T-helper 2 cell (primary cell): ENCODE measurements at regions not wholly inside any gene's neighbourhood (a gene's known extent, or its start where the extent isn't known, plus 50 kb on each side); places are given as distances from the start of the nearest gene placed in this dataset.
"Not testable (repeated sequence)": the region's sequence is repeated elsewhere in the genome, so short reads cannot be mapped to it uniquely, and the experiment has no call there.

Experiments
- DNase-seq, 5 experiments: peaks; one replicate each; pipeline versions ENCODE4 v3.0.0 to v3.0.0-alpha.2; 2012 to 2022

DNA sequence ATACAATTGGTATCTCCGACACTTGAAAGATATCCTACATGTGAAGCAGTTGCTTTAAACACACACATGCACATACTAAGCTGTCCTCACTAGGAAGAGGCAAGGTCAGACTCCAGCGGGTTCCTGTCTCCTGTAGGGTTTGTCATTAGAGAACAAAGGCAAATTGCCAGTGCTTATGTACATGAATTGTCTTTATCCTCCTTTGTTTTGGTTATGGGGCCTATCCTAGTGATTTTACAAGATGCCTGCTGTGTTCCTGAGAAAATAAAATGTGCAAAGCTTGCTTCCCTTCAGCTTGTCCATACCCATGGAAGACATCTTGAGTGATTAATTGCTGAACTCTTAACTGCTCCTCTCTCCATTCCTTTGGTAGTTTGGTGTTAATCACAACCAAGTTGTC is 86.7 kb upstream of the SLC39A10 start:
- no peak for DNase-seq

DNA sequence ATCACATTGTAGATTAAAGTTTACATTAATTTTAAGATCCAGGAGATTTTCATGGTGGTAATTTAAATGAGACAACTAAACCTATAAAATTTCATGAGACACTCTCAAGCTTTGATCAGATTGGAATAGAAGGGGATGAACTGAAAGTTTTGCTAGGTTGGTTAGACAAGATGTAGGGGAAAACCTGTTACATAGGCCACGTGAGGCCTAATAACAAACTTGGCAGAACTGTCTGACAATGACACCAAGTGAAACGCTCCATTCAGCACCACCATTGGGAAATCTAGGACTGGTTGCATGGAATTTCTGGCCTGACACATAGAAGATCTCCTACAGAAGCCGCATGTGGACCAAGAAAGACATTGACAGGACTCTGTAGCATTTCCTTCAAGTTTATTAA is 87.8 kb upstream of the SLC39A10 start:
- no peak for DNase-seq

DNA sequence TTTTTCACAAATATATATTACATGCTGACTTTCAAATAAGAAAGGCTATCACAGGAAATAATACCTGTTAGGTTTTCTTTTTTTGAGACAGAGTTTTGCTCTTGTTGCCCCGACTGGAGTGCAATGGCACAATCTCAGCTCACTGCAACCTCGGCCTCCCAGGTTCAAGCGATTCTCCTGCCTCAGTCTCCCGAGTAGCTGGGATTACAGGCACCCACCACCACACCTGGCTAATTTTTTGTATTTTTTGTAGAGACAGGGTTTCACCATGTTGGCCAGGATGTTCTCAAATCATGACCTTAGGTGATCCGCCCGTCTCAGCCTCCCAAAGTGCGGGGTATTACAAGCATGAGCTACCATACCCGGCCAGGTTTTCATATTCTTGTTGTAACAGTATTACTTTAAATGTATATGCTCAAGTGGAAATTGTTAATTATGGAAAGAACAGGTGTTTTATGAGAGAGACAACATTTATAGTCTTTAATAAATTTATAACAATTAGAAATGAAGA is 92.3 kb upstream of the SLC39A10 start:
- peak in 1 of 5 experiments; percentile 60 for DNase-seq

DNA sequence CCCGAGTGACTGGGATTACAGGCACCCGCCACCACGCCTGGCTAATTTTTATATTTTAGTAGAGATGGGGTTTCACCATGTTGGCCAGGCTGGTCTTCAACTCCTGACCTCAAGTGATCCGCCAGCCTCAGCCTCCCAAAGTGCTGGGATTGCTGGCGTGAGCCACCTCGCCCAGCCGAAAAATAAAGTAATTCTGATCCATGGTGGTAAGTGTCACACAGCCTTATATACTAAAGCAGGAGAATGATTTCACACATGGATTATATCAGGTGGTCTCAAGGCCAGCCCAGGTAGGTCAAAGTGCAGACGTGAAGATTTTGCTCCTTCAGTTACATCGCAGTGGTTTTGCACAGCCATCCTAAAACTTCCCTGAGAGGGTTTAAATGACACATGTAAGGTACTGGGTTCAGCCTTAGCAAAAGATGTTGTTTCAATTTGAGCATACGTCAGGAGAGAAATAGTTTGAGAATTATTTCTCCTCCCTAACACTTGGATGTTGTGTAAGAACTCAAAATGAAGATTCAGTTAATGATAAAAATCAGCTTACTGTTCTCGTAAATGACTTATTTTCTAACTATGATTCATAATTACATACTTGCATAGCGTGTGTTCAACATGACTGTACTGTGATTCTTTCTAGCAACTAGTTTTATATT is 93.0 kb upstream of the SLC39A10 start:
- peak in 1 of 5 experiments; percentile 93 for DNase-seq

DNA sequence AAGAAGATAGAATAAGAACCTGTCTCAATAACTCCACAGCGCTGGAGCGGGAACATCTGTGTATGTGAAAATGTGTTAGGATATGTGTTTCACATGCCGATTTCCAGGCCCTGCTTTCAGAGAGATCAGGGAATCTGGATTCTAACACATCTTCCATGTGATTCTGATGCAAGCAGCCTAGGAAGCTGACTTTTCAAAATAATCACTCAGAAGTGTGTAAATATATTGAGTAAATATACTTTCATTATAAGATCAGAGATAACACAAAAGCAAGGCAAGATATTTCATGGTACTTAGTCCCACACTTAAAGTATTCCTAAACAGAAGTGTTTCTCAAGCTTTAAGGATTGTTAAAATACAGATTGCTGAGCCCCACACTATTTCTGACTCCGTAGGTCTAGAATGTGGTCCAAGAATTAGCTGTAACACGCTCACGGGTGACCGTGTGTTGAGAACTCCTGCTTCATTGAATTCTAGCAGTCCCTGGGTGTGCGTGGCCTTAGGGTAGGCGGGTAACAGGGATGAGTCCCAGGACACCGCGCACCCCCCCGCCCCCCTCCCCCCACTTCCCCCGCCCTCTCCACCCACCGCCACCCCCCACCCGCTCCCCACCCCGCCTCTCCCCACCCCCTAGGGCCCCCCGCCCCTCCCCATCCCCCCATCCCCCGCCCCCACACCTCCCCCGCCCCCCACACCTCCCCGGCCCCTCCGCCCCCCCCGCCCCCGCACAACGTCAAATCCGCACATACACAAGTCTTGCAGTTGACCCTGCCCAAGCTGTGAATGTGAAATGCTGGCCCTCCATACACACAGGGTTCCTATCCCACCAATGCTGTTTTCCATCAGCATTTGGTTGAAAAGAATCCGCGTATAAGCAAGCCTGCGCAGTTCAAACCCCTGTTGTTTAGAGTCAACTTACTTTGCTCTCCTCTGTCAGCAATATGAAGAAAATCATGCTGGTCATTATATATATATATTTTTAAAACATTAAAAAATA is 94.2 kb upstream of the SLC39A10 start:
- DNase-seq = peak in 1 of 5 experiments; percentile 59

DNA sequence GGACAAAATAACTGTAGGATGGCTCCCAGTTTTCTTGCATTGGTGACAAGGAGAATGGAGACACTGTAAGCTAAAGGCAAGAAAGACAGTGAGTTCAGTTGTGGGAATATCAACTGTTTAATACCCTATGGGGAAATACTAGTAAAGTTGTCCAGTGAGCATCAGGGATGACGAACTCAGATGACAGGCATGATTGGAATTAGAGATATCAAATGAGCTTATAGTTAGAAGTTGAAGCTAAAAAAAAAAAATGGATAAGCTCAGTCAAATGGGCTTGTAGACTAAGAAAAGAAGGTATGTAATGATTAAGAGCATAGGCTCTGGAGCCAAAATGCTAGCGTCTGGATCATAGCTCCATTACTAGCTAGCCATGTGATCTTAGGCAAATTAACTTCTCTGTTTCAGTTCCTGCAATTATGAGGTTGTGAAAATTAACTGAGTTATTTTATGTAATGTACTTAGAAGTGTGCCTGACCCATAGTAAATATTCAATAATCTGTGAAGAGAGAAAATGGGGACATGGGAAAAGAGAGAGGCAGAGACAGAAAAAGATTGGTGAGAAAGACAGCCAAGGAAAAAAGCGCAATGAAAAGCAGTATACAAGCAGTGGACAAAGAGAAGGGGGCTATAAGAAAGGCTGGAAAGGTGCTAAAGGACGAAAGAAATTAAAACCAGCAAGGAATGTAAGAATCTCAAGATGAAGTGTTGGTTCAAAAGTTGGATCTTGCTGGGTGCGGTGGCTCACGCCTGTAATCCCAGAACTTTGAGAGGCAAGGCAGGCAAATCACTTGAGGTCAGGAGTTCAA is 95.7 kb upstream of the SLC39A10 start:
- peak in 1 of 5 experiments; percentile 40 for DNase-seq

DNA sequence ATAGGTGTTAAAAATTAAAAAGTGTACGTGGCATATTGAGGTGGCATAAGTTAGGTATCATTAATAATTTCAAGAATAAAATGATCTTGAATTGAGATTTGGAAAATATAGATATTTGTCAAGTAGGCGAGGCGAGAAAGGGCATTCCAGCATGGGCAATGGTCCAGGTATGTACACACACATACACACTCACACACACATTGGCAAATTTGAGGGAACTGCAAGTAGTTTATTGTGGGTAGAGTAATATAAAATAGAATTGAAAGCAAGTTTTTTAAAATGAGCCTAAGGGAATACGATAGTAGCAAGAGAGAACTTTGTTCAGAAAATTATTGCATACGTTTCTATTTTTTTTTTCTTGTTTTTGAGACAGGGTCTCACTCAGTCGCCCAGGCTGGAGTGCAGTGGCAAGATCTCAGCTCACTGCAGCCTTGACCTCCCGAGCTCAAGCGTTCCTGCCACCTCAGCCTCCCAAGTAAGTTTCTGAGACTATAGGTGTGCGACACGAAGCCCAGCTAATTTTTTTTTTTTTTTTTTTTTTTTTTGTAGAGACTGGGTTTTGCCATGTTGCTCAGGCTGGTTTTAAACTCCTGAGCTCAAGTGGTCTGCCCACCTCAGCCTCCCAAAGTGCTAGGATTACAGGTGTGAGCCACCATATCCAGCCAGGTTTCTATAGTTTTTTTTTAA is 96.7 kb upstream of the SLC39A10 start:
- peak in 1 of 5 experiments; percentile 56 for DNase-seq

DNA sequence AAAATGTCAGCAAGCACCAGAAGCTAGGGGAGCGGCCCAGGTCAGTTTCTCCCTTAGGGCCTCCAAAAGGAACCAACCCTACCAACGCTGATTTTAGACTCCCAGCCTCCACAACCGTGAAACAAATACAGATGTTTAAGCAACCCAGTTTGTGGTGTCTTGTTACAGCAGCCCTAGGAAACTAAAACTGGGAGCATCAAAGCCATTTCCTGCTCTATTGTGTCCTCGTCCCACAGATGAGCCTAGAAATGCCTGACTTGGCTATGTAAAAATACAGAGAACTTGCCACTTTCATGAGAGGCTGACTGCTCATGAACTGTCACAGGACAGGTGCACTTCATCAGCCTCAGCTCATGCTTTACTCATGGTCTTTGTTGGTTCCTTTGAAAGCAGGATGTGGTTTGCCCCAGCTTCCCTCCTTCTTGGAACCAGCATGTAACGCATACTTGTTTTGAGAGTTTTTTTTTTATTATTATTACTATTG is 97.6 kb upstream of the SLC39A10 start:
- peak in 4 of 5 experiments; percentile 54 to 99 (median 74) for DNase-seq

DNA sequence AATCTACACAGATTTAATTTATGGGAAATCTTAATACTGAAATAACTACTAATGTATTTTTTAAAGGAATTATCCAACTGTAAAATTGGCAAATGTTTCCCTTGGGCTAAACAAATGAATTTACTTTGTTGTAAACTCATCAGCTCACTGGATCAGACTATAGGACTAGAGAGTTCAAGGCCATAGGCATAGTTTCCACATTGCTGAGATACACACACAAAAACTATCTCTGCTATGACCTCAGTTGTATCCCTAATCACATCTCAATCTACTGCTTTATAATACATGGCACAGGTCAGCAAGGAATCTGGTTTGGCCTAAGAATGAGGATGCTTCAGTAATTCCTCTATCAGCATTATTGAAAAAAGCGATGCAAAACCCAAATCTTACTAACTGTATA is 101.1 kb upstream of the SLC39A10 start:
- DNase-seq = no peak

DNA sequence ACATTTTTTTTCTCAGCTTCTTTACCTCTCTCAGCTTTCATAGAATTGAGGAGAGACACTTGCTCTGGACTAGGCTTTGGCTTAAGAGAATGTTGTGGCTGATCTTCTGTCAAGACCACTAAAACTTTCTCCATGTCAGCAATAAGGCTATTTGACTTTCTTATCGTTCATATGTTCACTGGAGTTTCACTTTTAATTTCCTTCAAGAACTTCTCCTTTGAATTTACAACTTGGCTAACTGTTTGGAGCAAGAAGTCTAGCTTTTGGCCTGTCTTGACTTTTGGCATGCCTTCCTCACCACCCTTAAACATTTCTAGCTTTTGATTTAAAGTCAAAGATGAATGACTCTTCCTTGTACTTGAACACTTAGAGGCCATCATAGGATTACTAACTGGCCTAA is 104.4 kb upstream of the SLC39A10 start:
- no peak for DNase-seq

DNA sequence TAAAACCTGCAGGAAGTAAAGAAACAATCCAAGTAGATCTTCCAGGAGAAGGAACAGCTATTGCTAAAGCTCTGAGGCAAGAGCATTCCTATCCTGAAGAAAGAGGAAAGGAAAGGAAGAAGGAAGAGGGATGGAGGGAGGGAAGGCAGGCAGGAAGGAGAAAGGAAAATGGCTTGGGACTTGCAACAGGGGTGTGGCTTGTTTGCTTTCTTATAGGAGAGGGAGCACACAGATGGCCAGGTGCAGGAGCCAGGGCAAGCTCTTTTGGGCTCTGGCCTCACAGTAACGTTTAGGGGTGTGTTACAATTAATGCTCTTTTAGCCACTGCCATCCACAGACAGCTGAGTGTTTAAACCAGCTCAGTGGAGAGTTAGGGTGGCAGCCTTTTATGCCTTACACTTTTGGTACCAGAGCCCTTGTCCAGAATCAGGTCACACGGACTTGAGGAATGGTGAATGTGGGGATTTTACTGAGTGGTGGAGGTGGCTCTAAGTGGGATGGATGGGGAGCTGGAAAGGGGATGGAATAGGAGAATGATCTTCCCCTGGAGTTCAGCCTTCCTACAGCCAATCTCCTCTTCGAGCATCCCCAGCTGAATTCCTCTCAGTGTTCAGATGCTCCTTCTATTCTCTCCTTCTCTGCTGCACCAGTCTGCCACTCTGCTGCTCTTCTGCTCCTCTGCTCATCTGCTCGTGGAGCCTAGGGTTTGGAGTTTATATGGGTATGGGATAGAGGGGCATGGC is 108.7 kb upstream of the SLC39A10 start:
- no peak for DNase-seq

DNA sequence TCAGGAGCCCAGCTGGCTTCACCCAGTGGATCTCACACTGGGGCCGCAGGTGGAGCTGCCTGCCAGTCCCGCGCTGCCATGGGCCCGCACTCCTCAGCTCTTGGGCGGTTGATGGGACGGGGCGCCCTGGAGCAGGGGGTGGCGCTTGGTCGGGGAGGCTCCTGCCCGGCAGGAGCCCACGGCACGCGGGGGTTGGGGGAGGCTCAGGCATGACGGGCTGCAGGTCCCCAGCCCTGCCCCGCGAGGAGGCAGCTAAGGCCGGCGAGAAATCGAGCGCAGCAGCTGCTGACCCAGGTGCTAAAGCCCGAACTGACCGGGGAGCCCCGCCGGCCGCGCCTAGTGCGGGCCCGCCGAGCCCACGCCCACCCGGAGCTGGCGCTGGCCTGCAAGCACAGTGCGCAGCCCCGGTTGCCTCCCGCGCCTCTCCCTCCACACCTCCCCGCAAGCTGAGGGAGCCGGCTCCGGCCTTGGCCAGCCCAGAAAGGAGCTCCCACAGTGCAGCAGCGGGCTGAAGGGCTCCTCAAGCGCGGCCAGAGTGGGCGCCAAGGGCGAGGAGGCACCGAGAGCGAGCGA is 109.7 kb upstream of the SLC39A10 start:
- DNase-seq = not testable (repeated sequence)

DNA sequence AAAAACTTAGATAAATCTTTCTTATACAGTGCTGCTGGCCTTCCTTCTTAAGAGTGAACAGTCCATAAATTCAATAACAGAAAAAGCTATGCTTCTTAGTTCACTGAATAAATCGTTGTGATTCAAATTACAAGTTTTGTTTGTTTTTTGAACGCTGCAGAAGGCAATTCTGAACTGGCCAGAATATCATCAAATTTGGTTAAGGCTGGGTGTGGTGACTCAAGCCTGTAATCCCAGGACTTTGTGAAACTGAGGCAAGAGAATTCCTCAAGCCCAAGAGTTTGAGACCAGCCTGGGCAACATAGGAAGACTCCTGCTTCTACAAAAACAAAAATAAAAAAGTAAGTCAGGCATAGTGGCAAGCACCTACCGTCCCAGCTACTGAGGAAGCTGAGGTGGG is 111.2 kb upstream of the SLC39A10 start:
- no peak for DNase-seq

DNA sequence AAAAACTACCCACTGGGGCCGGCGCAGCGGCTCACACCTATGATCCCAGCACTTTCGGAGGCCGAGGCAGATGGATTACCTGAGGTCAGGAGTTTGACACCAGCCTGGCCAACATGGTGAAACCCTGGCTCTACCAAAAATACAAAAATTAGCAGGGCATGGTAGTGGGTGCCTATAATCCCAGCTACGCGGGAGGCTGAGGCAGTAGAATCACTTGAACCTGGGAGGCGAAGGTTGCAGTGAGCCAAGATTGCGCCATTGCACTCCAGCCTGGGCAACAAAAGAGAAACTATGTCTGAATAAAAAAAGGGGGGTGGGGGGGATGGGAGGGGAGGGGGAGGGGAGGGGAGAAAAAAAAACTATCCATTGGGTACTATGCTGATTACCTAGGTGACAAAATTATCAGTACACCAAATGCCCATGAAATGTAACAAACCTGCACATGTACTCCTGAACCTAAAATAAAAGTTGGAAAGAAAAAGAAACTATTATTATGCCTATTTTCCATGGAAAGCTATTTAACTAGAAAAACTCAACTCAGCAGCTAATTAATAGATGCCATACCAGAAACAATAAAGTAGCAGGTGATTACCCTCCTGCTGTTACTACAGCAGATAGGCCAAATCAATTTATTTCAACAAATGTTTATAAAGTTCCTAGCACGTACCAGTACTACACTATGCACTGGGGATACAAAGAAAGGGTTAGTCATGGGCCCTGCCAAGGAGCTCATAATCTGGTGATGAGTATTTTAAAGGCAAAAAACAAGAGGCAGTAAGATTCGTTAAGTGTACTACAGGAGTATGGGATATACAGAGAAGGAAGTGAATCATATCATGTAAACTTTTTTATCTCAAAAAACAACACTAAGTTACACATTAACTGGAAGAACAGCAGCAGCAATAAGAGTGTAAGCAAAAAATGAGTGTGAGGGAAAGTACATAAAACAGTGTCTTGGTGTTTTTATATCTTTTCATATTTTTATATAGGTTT is 112.8 kb upstream of the SLC39A10 start:
- peak in 1 of 5 experiments; percentile 69 for DNase-seq

DNA sequence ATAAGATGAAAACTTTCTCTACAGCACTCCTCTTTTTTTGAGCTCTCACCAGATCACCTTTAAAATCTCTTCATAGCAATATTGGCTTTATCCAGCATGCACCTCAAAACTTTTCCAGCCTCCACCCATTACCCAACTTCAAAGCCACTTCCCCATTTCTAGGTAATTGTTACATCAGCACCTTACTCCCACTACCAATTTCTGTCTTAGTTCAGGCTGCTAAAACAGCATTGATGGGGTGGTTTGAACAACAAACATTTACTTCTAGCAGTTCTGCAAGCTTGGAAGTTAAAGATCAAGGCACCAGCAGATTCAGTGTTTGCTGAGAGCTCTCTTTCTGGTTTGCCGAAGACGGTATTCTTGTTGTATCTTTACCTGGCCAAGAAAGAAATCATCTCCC is 114.0 kb upstream of the SLC39A10 start:
- peak in 1 of 5 experiments; percentile 53 for DNase-seq

DNA sequence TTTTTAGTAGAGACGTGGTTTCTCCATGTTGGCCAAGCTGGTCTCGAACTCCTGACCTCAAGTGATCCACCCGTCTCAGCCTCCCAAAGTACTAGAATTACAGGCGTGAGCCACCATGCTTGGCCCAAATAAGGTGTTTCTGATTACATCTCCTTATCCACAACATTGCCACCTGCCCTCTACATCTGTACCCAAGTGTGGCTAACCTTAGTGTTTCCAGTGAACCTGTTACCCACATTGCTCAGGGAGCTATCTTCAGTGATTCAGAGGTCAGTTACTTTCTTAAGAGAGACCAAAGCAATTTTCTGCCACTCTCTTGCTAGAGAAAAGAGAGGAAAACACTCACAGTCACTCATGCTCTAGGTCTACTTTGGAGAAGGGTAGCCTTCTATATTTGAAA is 115.0 kb upstream of the SLC39A10 start:
- DNase-seq = peak in 1 of 5 experiments; percentile 61

DNA sequence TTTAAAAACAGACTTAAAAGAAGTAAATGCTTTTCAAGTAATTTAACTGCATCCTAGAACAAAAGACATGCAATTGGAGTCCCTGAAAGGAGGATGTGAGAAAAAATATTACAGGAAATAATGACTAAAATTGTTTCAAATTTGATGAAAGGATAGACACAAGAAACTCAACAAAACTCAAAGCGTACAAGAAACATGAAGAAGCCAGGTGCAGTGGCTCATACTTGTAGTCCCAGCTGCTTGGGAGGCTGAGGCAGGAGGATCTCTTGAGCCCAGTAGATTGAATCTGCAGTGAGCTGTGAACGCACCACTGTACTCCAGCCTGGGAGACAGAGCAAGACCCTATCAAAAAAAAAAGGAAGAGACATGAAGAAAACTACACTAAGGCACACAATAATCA is 118.1 kb upstream of the SLC39A10 start:
- peak in 1 of 5 experiments; percentile 50 for DNase-seq

DNA sequence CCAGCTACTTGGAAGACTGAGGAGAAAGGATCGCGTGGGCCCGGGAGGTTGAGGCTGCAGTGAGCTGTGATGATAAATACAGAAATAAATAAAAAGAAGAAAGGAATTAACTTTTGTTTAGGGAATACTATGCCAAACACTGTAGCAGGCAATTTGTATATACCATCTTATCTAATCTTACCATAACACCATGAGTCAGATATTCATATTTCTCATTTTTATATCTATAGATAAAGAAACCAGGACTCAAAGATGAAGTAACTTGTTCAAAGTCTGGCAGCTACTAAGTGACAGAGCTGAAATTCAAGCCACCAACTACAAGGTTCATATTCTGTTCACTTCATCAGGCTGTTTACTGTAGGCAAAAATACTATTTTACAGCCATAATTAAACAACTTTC is 119.2 kb upstream of the SLC39A10 start:
- DNase-seq = peak in 1 of 5 experiments; percentile 30

DNA sequence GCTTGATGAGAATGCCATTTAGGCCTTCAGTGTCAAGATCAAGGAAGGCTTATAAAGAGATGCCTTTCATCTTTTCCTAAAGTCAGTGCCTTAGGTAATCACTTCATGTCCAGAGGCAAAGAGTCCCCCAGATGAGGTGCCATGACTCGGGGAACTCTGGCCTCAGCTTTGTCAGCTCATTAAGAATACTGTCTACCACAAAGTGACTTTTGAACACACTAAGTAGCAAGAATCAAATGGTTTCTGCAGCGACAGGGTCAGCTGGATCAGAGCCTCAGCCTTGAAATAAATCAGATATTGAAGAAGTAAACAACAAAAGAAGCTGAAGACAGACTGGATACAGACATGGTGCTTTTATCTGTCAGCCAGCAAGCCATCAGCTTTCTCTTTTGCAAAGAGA is 120.1 kb upstream of the SLC39A10 start:
- peak in 1 of 5 experiments; percentile 31 for DNase-seq
